PC-3 (cell line): ENCODE measurements at regions not wholly inside any gene's neighbourhood (a gene's known extent, or its start where the extent isn't known, plus 50 kb on each side); places are given as distances from the start of the nearest gene placed in this dataset.

Experiments
- ATAC-seq: fragments of 200-7000 bp; cut with Tn5 transposase; 2 replicates; pipeline ENCODE4 v1.9.1; 2020; ENCODE audit warnings: mild to moderate bottlenecking, moderate library complexity
- BruUV-seq: library from RNA; stranded (reverse); fragments of 400-500 nt; replicated peaks from 2 replicates; lab custom pipeline; 2021; lab: Mats Ljungman, UMichigan
- CTCF ChIA-PET: fragments of 300-600 bp; sonication (Branson Sonifier 250); formaldehyde crosslinking; loops from one replicate; lab custom pipeline; 2022; ENCODE audit warnings: antibody characterized with exemption; lab: Charles Lee
- POLR2A ChIA-PET: fragments of 300-600 bp; sonication (Branson Sonifier 250); formaldehyde crosslinking; loops from one replicate; lab custom pipeline; 2022; ENCODE audit warnings: antibody characterized with exemption; ENCODE audit not compliant: unreplicated experiment; lab: Charles Lee
- DNase-seq: peaks from one replicate; pipeline ENCODE4 v3.0.0-alpha.2; 2015
- H2AFZ ChIP-seq: fragments of 300-600 bp; sonication (generic); 2 replicates; pipeline ENCODE4 v1.6.0; 2016; ENCODE audit warnings: antibody characterized with exemption, low read length
- H3F3A ChIP-seq: fragments of 300-600 bp; sonication (generic); one replicate; pipeline ENCODE4 v1.6.0; 2017; ENCODE audit warnings: antibody characterized with exemption, low read length, control low read depth, mild to moderate bottlenecking; ENCODE audit not compliant: unreplicated experiment
- H3K27ac ChIP-seq: fragments of 300-600 bp; sonication (generic); 2 replicates; pipeline ENCODE4 v1.5.1; 2016; ENCODE audit warnings: mild to moderate bottlenecking, low read length
- H3K27me3 ChIP-seq: fragments of 300-600 bp; sonication (generic); 2 replicates; pipeline ENCODE4 v1.6.1; 2016; ENCODE audit warnings: low read length, mixed read lengths
- H3K36me3 ChIP-seq: fragments of 300-600 bp; sonication (generic); 2 replicates; pipeline ENCODE4 v1.6.1; 2016; ENCODE audit warnings: low read depth, mixed run types, low read length, mixed read lengths
- H3K4me1 ChIP-seq: fragments of 300-600 bp; sonication (generic); 2 replicates; pipeline ENCODE4 v1.5.1; 2016; ENCODE audit warnings: low read length; ENCODE audit not compliant: insufficient read depth
- H3K4me2 ChIP-seq: fragments of 300-600 bp; sonication (generic); 2 replicates; pipeline ENCODE4 v1.6.0; 2016; ENCODE audit warnings: low read length
- H3K4me3 ChIP-seq: fragments of 300-600 bp; sonication (generic); 2 replicates; pipeline ENCODE4 v1.5.1; 2016; ENCODE audit warnings: mild to moderate bottlenecking, low read length, mixed read lengths
- H3K79me2 ChIP-seq: fragments of 300-600 bp; sonication (generic); 2 replicates; pipeline ENCODE4 v1.6.1; 2017; ENCODE audit warnings: low read length, mixed read lengths
- H3K9ac ChIP-seq: fragments of 300-600 bp; sonication (generic); 2 replicates; pipeline ENCODE4 v1.6.0; 2016; ENCODE audit warnings: mild to moderate bottlenecking, low read length
- H3K9me2 ChIP-seq: fragments of 300-600 bp; sonication (generic); replicated peaks from 2 replicates; pipeline ENCODE4 v1.6.1; 2016; ENCODE audit warnings: mixed run types, low read length, mixed read lengths
- H3K9me3 ChIP-seq: fragments of 300-600 bp; sonication (generic); 2 replicates; pipeline ENCODE4 v1.6.1; 2016; ENCODE audit warnings: low read length, mixed read lengths
- H4K20me1 ChIP-seq: fragments of 300-600 bp; sonication (generic); 2 replicates; pipeline ENCODE4 v1.6.1; 2016; ENCODE audit warnings: low read length, mixed read lengths
- EZH2 ChIP-seq: fragments of 300-600 bp; sonication (generic); IDR thresholded peaks from one replicate; pipeline ENCODE4 v1.6.1; 2017; ENCODE audit warnings: antibody characterized with exemption, mild to moderate bottlenecking, low read length; ENCODE audit not compliant: unreplicated experiment
- EZH2phosphoT487 ChIP-seq: fragments of 300-600 bp; sonication (generic); IDR thresholded peaks from 2 replicates; pipeline ENCODE4 v1.6.1; 2018; ENCODE audit warnings: mild to moderate bottlenecking, antibody characterized with exemption, low read length, borderline replicate concordance
- intact Hi-C: fragments of 100-400 bp; cut with micrococcal nuclease; formaldehyde crosslinking; loops from 2 replicates; pipeline ENCODE4 v1.9.0; 2023
- TF ChIP-seq, protein P1 (sequence below): fragments of 300-600 bp; sonication (generic); conservative IDR thresholded peaks from 2 replicates; pipeline ENCODE4 v1.5.1; 2017; ENCODE audit warnings: antibody characterized with exemption, low read depth, mild to moderate bottlenecking, low read length

DNA sequence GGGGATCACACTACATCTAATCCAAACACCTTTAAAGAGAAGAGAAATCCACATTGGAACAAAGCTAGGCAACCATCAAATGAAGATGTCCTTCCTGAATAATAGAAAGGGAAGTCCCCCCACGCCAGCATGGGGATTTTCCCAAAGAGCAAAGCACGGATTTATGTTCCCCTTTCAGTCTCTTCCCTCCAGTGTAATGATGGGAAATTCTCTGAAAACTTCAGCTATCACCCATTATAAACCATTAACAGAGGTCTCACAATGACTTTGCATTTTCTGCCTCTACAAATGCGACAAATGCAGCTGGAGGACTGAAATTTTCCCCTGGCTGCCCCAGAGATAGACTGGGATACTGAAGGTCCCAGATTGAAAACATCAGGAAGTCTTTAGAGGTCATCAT lies 368.7 kb downstream of the EFNA5 start:
- Histone ChIP-seq H3K9me3 (no peaks in the 10 kb centered on the region), H4K20me1 (no peaks in the 10 kb centered on the region), H3F3A (no peaks in the 10 kb centered on the region), H3K9me2 (no peaks in the 10 kb centered on the region), H3K4me2 (no peak overlapping the region), H2AFZ (no peak overlapping the region), H3K36me3 (no peaks in the 10 kb centered on the region), H3K27me3 (no peaks in the 10 kb centered on the region), H3K4me1 (peaks cover 31% of the 10 kb centered on the region), H3K27ac (no peak overlapping the region), H3K79me2 (no peaks in the 10 kb centered on the region), H3K4me3 (no peak overlapping the region), H3K9ac (no peak overlapping the region)
- BruUV-seq, result no TSS peak
- intact Hi-C loops, result no loop called here
- TF ChIP-seq EZH2phosphoT487 (no peak), EZH2 (no peak)
- TF ChIP-seq, protein P1, sequence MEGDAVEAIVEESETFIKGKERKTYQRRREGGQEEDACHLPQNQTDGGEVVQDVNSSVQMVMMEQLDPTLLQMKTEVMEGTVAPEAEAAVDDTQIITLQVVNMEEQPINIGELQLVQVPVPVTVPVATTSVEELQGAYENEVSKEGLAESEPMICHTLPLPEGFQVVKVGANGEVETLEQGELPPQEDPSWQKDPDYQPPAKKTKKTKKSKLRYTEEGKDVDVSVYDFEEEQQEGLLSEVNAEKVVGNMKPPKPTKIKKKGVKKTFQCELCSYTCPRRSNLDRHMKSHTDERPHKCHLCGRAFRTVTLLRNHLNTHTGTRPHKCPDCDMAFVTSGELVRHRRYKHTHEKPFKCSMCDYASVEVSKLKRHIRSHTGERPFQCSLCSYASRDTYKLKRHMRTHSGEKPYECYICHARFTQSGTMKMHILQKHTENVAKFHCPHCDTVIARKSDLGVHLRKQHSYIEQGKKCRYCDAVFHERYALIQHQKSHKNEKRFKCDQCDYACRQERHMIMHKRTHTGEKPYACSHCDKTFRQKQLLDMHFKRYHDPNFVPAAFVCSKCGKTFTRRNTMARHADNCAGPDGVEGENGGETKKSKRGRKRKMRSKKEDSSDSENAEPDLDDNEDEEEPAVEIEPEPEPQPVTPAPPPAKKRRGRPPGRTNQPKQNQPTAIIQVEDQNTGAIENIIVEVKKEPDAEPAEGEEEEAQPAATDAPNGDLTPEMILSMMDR, result no peak
- ChIA-PET POLR2A (no interaction called here), CTCF (interaction anchor here (0.6 kb wide), 1 partner anchor 49 kb away, joined by 5 read pairs; no protein-coding TSS in a partner anchor)
- no peak for DNase-seq
- ATAC-seq, result no peak

DNA sequence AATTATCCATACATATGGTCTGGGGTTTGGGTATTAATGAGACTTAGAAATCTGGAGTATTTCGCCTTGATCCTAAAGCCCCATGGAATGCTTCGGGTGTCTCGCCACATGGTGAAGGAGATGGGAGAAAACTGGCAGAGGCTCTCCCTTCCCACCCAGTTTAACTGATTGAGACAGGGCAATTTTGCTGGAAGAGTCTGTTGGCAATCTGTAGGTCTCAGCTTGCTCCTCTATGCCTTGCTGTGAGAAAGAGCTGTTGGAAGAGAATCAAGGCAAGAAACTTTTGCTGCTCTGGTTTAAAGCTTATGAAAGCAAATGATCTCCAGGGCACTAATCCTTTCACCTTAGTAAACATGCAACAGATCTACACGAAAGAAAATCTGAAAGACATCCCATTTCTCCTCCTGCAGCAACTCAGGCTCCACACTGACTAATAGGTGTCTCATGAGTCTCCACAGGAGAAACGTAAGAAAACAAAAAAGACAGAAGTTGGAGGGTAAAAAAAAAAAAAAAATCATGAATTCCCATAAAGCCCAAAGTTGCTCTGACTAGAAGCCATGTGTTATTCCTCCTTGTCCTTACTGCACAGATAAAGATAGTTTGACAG lies 369.9 kb downstream of the EFNA5 start:
- Histone ChIP-seq H4K20me1 (no peaks in the 10 kb centered on the region), H3K36me3 (no peaks in the 10 kb centered on the region), H3K27me3 (no peaks in the 10 kb centered on the region), H3K9me2 (no peaks in the 10 kb centered on the region), H3K4me2 (0 out of 2 replicates have a peak overlapping the region, but pooled peaks have one; percentile 16), H3K9me3 (no peaks in the 10 kb centered on the region), H3K9ac (0 out of 2 replicates have a peak overlapping the region, but pooled peaks have one; percentile 3), H3K4me1 (peaks cover 31% of the 10 kb centered on the region), H3K79me2 (no peaks in the 10 kb centered on the region), H3K27ac (0 out of 2 replicates have a peak overlapping the region, but pooled peaks have one; percentile 19), H3F3A (no peaks in the 10 kb centered on the region), H3K4me3 (no peak overlapping the region), H2AFZ (peak overlapping the region; percentile 57; the same call in 1 of the 2 replicates)
- ATAC-seq, result peak; percentile 31; the same call in 1 of the 2 replicates
- BruUV-seq, result no TSS peak
- POLR2A ChIA-PET, result no interaction called here
- intact Hi-C loops, result no loop called here
- peak; percentile 24 for DNase-seq
- TF ChIP-seq EZH2phosphoT487, result no peak
- TF ChIP-seq, protein P1, result no peak
- no peak for TF ChIP-seq EZH2
- CTCF ChIA-PET, result no interaction called here

DNA sequence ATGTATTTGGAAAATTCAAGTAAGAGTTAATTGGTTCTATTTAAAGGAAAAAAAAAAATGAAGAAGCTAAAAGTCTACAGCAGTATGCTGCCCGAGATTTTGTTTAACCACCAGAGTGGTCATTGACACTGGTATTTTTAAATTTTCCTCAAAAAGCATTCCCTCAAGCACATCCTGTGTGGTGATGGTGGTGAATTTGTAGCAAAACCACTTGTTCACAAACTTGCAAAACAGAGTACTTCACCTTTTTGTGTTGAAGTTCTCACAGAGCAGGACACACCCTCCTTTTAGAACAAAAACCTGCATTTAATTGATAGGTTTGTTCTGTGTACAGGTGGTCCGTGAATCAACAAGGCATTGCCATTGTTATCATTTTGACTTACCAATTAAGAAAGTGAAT lies 374.2 kb downstream of the EFNA5 start:
- DNase-seq, result no peak
- H3F3A ChIP-seq, result no peaks in the 10 kb centered on the region
- CTCF ChIA-PET, result no interaction called here

More for the DNA sequence above, 374.2 kb downstream of the EFNA5 start:
- ATAC-seq, result no peak
- no TSS peak for BruUV-seq
- intact Hi-C loops, result no loop called here
- no peak overlapping the region for H3K4me3 ChIP-seq
- H3K4me1 ChIP-seq, result peaks cover 10% of the 10 kb centered on the region
- H3K9me2 ChIP-seq, result no peaks in the 10 kb centered on the region
- no peaks in the 10 kb centered on the region for H4K20me1 ChIP-seq
- H3K9ac ChIP-seq, result no peak overlapping the region
- no peaks in the 10 kb centered on the region for H3K36me3 ChIP-seq
- no peaks in the 10 kb centered on the region for H3K9me3 ChIP-seq
- no peaks in the 10 kb centered on the region for H3K27me3 ChIP-seq
- POLR2A ChIA-PET, result no interaction called here
- H3K79me2 ChIP-seq, result no peaks in the 10 kb centered on the region
- H2AFZ ChIP-seq, result no peak overlapping the region
- TF ChIP-seq, protein P1, result no peak
- TF ChIP-seq EZH2 (no peak), EZH2phosphoT487 (no peak)
- H3K4me2 ChIP-seq, result no peak overlapping the region
- H3K27ac ChIP-seq, result no peak overlapping the region
